ENCODE measurements at regions not wholly inside any gene's neighbourhood (a gene's known extent, or its start where the extent isn't known, plus 50 kb on each side); places are given as distances from the start of the nearest gene placed in this dataset.

- H3K4me1 ChIP-seq (ENCODE audit: control insufficient read depth in 1 of 2, insufficient read depth in 2 of 2, low read length in 2 of 2), result no peaks in the 10 kb centered on the region
- no peak overlapping the region for H3K4me2 ChIP-seq (replicated peaks; ENCODE audit: extremely low read depth, low read length, poor library complexity, severe bottlenecking)
- intact Hi-C loops (cut with micrococcal nuclease), result no loop called here
- H3K27me3 Mint-ChIP-seq (ENCODE audit: low read depth in 3 of 3), result peaks cover 0 to 5% (median 4%) of the 10 kb centered on the region in 3 donors
- H3K9ac ChIP-seq (ENCODE audit: insufficient read depth, low read length, poor library complexity, severe bottlenecking), result no peak overlapping the region
- no peaks in the 10 kb centered on the region for H3K4me1 Mint-ChIP-seq
- peaks cover 0 to 2% (median 0%) of the 10 kb centered on the region in 7 donors for H3K9me3 Mint-ChIP-seq
- H3K36me3 ChIP-seq (replicated peaks in 1 of 2; ENCODE audit: control insufficient read depth in 1 of 2, insufficient read depth in 2 of 2, low read length in 2 of 2), result no peaks in the 10 kb centered on the region
- 79% methylated on average over 4 of the region's 4 CpGs for WGBS (ENCODE audit: insufficient coverage)
- TF ChIP-seq, protein P1, sequence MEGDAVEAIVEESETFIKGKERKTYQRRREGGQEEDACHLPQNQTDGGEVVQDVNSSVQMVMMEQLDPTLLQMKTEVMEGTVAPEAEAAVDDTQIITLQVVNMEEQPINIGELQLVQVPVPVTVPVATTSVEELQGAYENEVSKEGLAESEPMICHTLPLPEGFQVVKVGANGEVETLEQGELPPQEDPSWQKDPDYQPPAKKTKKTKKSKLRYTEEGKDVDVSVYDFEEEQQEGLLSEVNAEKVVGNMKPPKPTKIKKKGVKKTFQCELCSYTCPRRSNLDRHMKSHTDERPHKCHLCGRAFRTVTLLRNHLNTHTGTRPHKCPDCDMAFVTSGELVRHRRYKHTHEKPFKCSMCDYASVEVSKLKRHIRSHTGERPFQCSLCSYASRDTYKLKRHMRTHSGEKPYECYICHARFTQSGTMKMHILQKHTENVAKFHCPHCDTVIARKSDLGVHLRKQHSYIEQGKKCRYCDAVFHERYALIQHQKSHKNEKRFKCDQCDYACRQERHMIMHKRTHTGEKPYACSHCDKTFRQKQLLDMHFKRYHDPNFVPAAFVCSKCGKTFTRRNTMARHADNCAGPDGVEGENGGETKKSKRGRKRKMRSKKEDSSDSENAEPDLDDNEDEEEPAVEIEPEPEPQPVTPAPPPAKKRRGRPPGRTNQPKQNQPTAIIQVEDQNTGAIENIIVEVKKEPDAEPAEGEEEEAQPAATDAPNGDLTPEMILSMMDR (IDR thresholded peaks at IDR 0.05), result no peak
- H3K4me3 Mint-ChIP-seq, result no peak overlapping the region
- no peaks in the 10 kb centered on the region for H4K20me1 ChIP-seq (ENCODE audit: insufficient read depth, low read length)
- H3K36me3 Mint-ChIP-seq, result no peaks in the 10 kb centered on the region
- H3K27ac Mint-ChIP-seq, result no peak overlapping the region
- no peak overlapping the region for H3K27ac ChIP-seq (ENCODE audit: low read depth in 1 of 2, low read length in 2 of 2)
- H3K9me3 ChIP-seq (replicated peaks in 1 of 2; ENCODE audit: control insufficient read depth in 1 of 2, insufficient read depth in 1 of 2, low read length in 2 of 2), result no peaks in the 10 kb centered on the region
- no peaks in the 10 kb centered on the region for H3K79me2 ChIP-seq (ENCODE audit: insufficient read depth, low read length)
- no peak overlapping the region for H2AFZ ChIP-seq (ENCODE audit: insufficient read depth, low read depth, low read length, poor library complexity, severe bottlenecking)
- no peak overlapping the region for H3K4me3 ChIP-seq (replicated peaks in 1 of 3; ENCODE audit: low read depth in 2 of 3, low read length in 3 of 3)
- DNase-seq, result no peak
- no peaks in the 10 kb centered on the region for H3K27me3 ChIP-seq (ENCODE audit: control insufficient read depth in 2 of 2, insufficient read depth in 2 of 2, low read length in 2 of 2)
Measured at GRCh38 chr13:99709134-99709533, 207.9 kb downstream of the TM9SF2 start.

- H3K4me3 Mint-ChIP-seq, result no peak overlapping the region
- no peak overlapping the region for H2AFZ ChIP-seq (ENCODE audit: insufficient read depth, low read depth, low read length, poor library complexity, severe bottlenecking)
- H3K4me3 ChIP-seq (replicated peaks in 1 of 3; ENCODE audit: low read depth in 2 of 3, low read length in 3 of 3), result no peak overlapping the region
- H3K4me2 ChIP-seq (replicated peaks; ENCODE audit: extremely low read depth, low read length, poor library complexity, severe bottlenecking), result no peak overlapping the region
- no peaks in the 10 kb centered on the region for H3K36me3 Mint-ChIP-seq
- DNase-seq, result no peak
- no peaks in the 10 kb centered on the region for H3K27me3 ChIP-seq (ENCODE audit: control insufficient read depth in 2 of 2, insufficient read depth in 2 of 2, low read length in 2 of 2)
- no peaks in the 10 kb centered on the region for H3K9me3 Mint-ChIP-seq
- no peaks in the 10 kb centered on the region for H3K4me1 ChIP-seq (ENCODE audit: control insufficient read depth in 1 of 2, insufficient read depth in 2 of 2, low read length in 2 of 2)
- no peaks in the 10 kb centered on the region for H3K4me1 Mint-ChIP-seq
- TF ChIP-seq, protein P1 (IDR thresholded peaks at IDR 0.05), result no peak
- no peak overlapping the region for H3K9ac ChIP-seq (ENCODE audit: insufficient read depth, low read length, poor library complexity, severe bottlenecking)
- H4K20me1 ChIP-seq (ENCODE audit: insufficient read depth, low read length), result no peaks in the 10 kb centered on the region
- no peaks in the 10 kb centered on the region for H3K9me3 ChIP-seq (replicated peaks in 1 of 2; ENCODE audit: control insufficient read depth in 1 of 2, insufficient read depth in 1 of 2, low read length in 2 of 2)
- 100% methylated on average over 3 of the region's 4 CpGs for WGBS (ENCODE audit: insufficient coverage)
- H3K27ac ChIP-seq (ENCODE audit: low read depth in 1 of 2, low read length in 2 of 2), result no peak overlapping the region
- H3K27ac Mint-ChIP-seq, result no peak overlapping the region
- H3K27me3 Mint-ChIP-seq (ENCODE audit: low read depth in 3 of 3), result peaks cover 2 to 3% (median 3%) of the 10 kb centered on the region in 3 donors
- H3K79me2 ChIP-seq (ENCODE audit: insufficient read depth, low read length), result no peaks in the 10 kb centered on the region
- H3K36me3 ChIP-seq (replicated peaks in 1 of 2; ENCODE audit: control insufficient read depth in 1 of 2, insufficient read depth in 2 of 2, low read length in 2 of 2), result no peaks in the 10 kb centered on the region
- intact Hi-C loops (cut with micrococcal nuclease), result no loop called here
Measured at GRCh38 chr13:99704390-99704789, 203.1 kb downstream of the TM9SF2 start.
